GM21825 (cell line): ENCODE measurements at regions not wholly inside any gene's neighbourhood (a gene's known extent, or its start where the extent isn't known, plus 50 kb on each side); places are given as distances from the start of the nearest gene placed in this dataset.

Experiments used
- ATAC-seq: cut with Tn5 transposase; IDR thresholded peaks from one replicate; pipeline ENCODE4 v1.9.1; 2021; ENCODE audit warnings: mild to moderate bottlenecking, moderate library complexity; ENCODE audit not compliant: unreplicated experiment

- ATAC-seq = no peak
These were observed 90.7 kb downstream of the ZNF281 start for GRCh38 chr1:200319148-200319547.

GRCh38 chr1:200317236-200317635 lies 92.6 kb downstream of the ZNF281 start:
- no peak for ATAC-seq

GRCh38 chr1:200316148-200316803 lies 93.6 kb downstream of the ZNF281 start:
- no peak for ATAC-seq

GRCh38 chr1:200314085-200314750 lies 95.6 kb downstream of the ZNF281 start:
- ATAC-seq = no peak

GRCh38 chr1:200311256-200311655 lies 98.6 kb downstream of the ZNF281 start:
- ATAC-seq = no peak

- no peak for ATAC-seq
These were observed 99.0 kb downstream of the ZNF281 start for GRCh38 chr1:200310824-200311223.

GRCh38 chr1:200307755-200308066 lies 102.1 kb downstream of the ZNF281 start:
- ATAC-seq = no peak

GRCh38 chr1:200306944-200307754 lies 102.7 kb downstream of the ZNF281 start:
- no peak for ATAC-seq

- no peak for ATAC-seq
These were observed 104.0 kb downstream of the ZNF281 start for GRCh38 chr1:200305806-200306205.

- no peak for ATAC-seq
These were observed 105.7 kb downstream of the ZNF281 start for GRCh38 chr1:200304171-200304570.

- ATAC-seq = no peak
These were observed 106.9 kb downstream of the ZNF281 start for GRCh38 chr1:200302921-200303290.

- peak; percentile 69 for ATAC-seq
These were observed 107.5 kb downstream of the ZNF281 start for GRCh38 chr1:200302192-200302920.

GRCh38 chr1:200301152-200301551 lies 108.7 kb downstream of the ZNF281 start:
- ATAC-seq = no peak

GRCh38 chr1:200299571-200299970 lies 110.3 kb downstream of the ZNF281 start:
- no peak for ATAC-seq

GRCh38 chr1:200298242-200298641 lies 111.6 kb downstream of the ZNF281 start:
- no peak for ATAC-seq

- ATAC-seq = no peak
These were observed 113.7 kb downstream of the ZNF281 start for GRCh38 chr1:200296091-200296661.

GRCh38 chr1:200294241-200294640 lies 115.6 kb downstream of the ZNF281 start:
- no peak for ATAC-seq

GRCh38 chr1:200292699-200293098 lies 117.1 kb downstream of the ZNF281 start:
- ATAC-seq = no peak

- no peak for ATAC-seq
These were observed 118.7 kb downstream of the ZNF281 start for GRCh38 chr1:200291106-200291505.

- ATAC-seq = no peak
These were observed 119.7 kb downstream of the ZNF281 start for GRCh38 chr1:200290010-200290685.
